ENCODE measurements at regions not wholly inside any gene's neighbourhood (a gene's known extent, or its start where the extent isn't known, plus 50 kb on each side); places are given as distances from the start of the nearest gene placed in this dataset.
"Not testable (repeated sequence)": the region's sequence is repeated elsewhere in the genome, so short reads cannot be mapped to it uniquely, and the experiment has no call there.

GRCh38 chr6:19715167-19715551, 122.0 kb upstream of the ID4 start:
- DNase-seq, result no peak
- TF ChIP-seq GATA1 (IDR thresholded peaks at IDR 0.05; ENCODE audit: low read depth, low read length), result no peak
- no peak for TF ChIP-seq POLR2A (IDR thresholded peaks at IDR 0.05; ENCODE audit: low read length)

- TF ChIP-seq POLR2A (IDR thresholded peaks at IDR 0.05; ENCODE audit: low read length) (no peak), GATA1 (IDR thresholded peaks at IDR 0.05; ENCODE audit: low read depth, low read length) (no peak)
- DNase-seq, result no peak
Measured at GRCh38 chr6:19719691-19720128, 117.5 kb upstream of the ID4 start.

GRCh38 chr6:19721766-19722377, 115.3 kb upstream of the ID4 start:
- no peak for TF ChIP-seq GATA1 (IDR thresholded peaks at IDR 0.05; ENCODE audit: low read depth, low read length)
- no peak for TF ChIP-seq POLR2A (IDR thresholded peaks at IDR 0.05; ENCODE audit: low read length)
- no peak for DNase-seq

- TF ChIP-seq GATA1 (IDR thresholded peaks at IDR 0.05; ENCODE audit: low read depth, low read length), result no peak
- TF ChIP-seq POLR2A (IDR thresholded peaks at IDR 0.05; ENCODE audit: low read length), result no peak
- no peak for DNase-seq
Measured at GRCh38 chr6:19722999-19723398, 114.2 kb upstream of the ID4 start.

- TF ChIP-seq GATA1 (IDR thresholded peaks at IDR 0.05; ENCODE audit: low read depth, low read length) (no peak), POLR2A (IDR thresholded peaks at IDR 0.05; ENCODE audit: low read length) (no peak)
- DNase-seq, result no peak
Measured at GRCh38 chr6:19723545-19723944, 113.6 kb upstream of the ID4 start.

GRCh38 chr6:19725436-19725835, 111.7 kb upstream of the ID4 start:
- not testable (repeated sequence) for DNase-seq

GRCh38 chr6:19731282-19731681, 105.9 kb upstream of the ID4 start:
- TF ChIP-seq GATA1 (IDR thresholded peaks at IDR 0.05; ENCODE audit: low read depth, low read length) (no peak), POLR2A (IDR thresholded peaks at IDR 0.05; ENCODE audit: low read length) (no peak)
- DNase-seq, result no peak

GRCh38 chr6:19734061-19734460, 103.1 kb upstream of the ID4 start:
- TF ChIP-seq POLR2A (IDR thresholded peaks at IDR 0.05; ENCODE audit: low read length) (no peak), GATA1 (IDR thresholded peaks at IDR 0.05; ENCODE audit: low read depth, low read length) (no peak)
- DNase-seq, result no peak

GRCh38 chr6:19734519-19734918, 102.7 kb upstream of the ID4 start:
- DNase-seq, result no peak
- TF ChIP-seq GATA1 (IDR thresholded peaks at IDR 0.05; ENCODE audit: low read depth, low read length), result no peak
- TF ChIP-seq POLR2A (IDR thresholded peaks at IDR 0.05; ENCODE audit: low read length), result no peak

- DNase-seq, result no peak
- TF ChIP-seq GATA1 (IDR thresholded peaks at IDR 0.05; ENCODE audit: low read depth, low read length) (no peak), POLR2A (IDR thresholded peaks at IDR 0.05; ENCODE audit: low read length) (no peak)
Measured at GRCh38 chr6:19736066-19736465, 101.1 kb upstream of the ID4 start.

- DNase-seq, result no peak
- TF ChIP-seq GATA1 (IDR thresholded peaks at IDR 0.05; ENCODE audit: low read depth, low read length) (no peak), POLR2A (IDR thresholded peaks at IDR 0.05; ENCODE audit: low read length) (no peak)
Measured at GRCh38 chr6:19738010-19738409, 99.2 kb upstream of the ID4 start.

- DNase-seq, result no peak
- TF ChIP-seq POLR2A (IDR thresholded peaks at IDR 0.05; ENCODE audit: low read length), result no peak
- no peak for TF ChIP-seq GATA1 (IDR thresholded peaks at IDR 0.05; ENCODE audit: low read depth, low read length)
Measured at GRCh38 chr6:19749722-19750121, 87.4 kb upstream of the ID4 start.

GRCh38 chr6:19752746-19753145, 84.4 kb upstream of the ID4 start:
- no peak for TF ChIP-seq POLR2A (IDR thresholded peaks at IDR 0.05; ENCODE audit: low read length)
- TF ChIP-seq GATA1 (IDR thresholded peaks at IDR 0.05; ENCODE audit: low read depth, low read length), result no peak

GRCh38 chr6:19753826-19754225, 83.3 kb upstream of the ID4 start:
- TF ChIP-seq POLR2A (IDR thresholded peaks at IDR 0.05; ENCODE audit: low read length), result no peak
- no peak for TF ChIP-seq GATA1 (IDR thresholded peaks at IDR 0.05; ENCODE audit: low read depth, low read length)

More at GRCh38 chr6:19752746-19753145, 84.4 kb upstream of the ID4 start:
- no peak for DNase-seq

GRCh38 chr6:19754686-19755085, 82.5 kb upstream of the ID4 start:
- TF ChIP-seq POLR2A (IDR thresholded peaks at IDR 0.05; ENCODE audit: low read length) (no peak), GATA1 (IDR thresholded peaks at IDR 0.05; ENCODE audit: low read depth, low read length) (no peak)
- DNase-seq, result no peak

More at GRCh38 chr6:19753826-19754225, 83.3 kb upstream of the ID4 start:
- no peak for DNase-seq

- TF ChIP-seq GATA1 (IDR thresholded peaks at IDR 0.05; ENCODE audit: low read depth, low read length) (no peak), POLR2A (IDR thresholded peaks at IDR 0.05; ENCODE audit: low read length) (no peak)
- DNase-seq, result no peak
Measured at GRCh38 chr6:19755181-19755580, 82.0 kb upstream of the ID4 start.
